Stimulated activated CD4-positive, alpha-beta T cell treated with anti-CD3 and anti-CD28 coated beads, Interleukin-4, amount 100 ng/mL, for 24 hours (primary cell): ENCODE measurements at regions not wholly inside any gene's neighbourhood (a gene's known extent, or its start where the extent isn't known, plus 50 kb on each side); places are given as distances from the start of the nearest gene placed in this dataset.

ENCODE experiments used
- DNase-seq: peaks from one replicate; pipeline ENCODE4 v3.0.0-alpha.2; 2020

GRCh38 chr13:27014406-27015359, 156.9 kb downstream of the USP12 start:
- no peak for DNase-seq

GRCh38 chr13:27012482-27013197, 159.0 kb downstream of the USP12 start:
- no peak for DNase-seq

DNA sequence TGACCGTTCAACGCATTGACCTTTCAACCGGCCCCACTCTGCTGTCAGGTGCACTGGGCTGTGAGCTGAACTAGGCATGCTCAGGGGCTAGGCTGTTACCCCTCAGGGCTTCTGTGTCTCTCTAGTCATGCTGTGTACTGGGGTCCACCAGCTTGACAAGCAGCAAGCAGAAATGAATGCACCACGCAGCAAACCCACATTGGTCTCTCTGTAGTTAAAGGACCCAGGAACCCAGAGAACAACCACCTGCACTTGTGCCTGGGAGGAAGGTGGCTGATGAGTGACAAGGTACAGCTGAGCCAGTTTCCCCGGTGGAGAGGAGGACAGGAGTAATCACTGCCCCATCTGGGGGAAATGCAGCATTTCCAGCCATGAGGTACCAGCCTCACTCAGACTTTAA, 159.9 kb downstream of the USP12 start:
- DNase-seq: no peak

- DNase-seq: no peak
These were observed 162.9 kb downstream of the USP12 start for GRCh38 chr13:27008733-27009132.

DNA sequence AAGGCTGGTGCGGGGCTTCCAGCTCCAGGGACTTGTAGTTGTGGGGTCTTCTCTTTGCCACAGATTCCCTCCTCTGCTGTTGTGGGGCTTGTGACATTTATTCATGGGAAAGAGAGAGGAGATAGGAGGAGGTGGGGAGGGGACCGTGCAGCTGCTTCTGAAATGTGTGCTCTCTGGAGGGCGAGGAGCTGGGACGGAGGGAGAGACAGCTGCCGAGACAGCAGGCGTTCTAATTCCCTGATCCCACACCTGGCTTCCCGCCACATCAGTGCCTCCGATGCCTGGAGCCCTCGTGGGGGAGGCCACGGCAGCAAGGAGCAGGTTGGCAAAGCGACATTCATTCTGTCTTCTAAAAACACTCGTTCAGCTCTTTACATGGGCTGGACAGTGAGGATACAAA, 164.4 kb downstream of the USP12 start:
- DNase-seq: no peak

DNA sequence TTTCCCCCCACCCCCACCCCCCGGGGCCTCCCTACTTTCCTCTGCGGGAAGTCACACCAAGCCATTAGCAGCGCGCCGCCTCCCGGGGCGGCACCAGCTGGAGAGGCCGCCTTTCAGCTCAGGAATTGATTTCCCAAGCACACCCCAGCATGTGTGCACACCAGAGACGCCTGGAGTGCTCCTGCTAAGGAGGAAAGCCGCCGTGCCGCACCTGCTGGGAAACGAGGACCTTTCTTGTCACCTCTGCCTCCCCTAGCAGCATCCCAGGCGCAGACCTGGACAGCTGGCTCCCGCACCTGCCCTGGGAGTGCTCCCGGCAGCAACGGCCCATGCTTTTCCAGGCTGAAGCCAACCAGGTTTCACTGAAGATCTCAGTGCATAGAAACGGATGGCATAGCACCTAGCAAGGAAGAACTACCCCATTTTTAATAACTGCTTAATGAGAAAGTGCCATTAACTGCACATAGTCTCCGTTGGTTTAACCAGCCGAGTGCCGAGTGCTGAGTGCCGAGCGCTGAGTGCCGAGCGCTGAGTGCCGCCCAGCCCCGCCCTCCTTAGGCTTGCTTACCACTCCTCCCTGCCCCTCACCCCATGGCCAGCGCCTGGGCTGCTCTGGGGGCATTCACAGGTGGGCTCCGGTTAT, 165.0 kb downstream of the USP12 start:
- no peak for DNase-seq

- no peak for DNase-seq
These were observed 165.6 kb downstream of the USP12 start for GRCh38 chr13:27005976-27006518.

- DNase-seq: no peak
These were observed 166.1 kb downstream of the USP12 start for GRCh38 chr13:27005556-27005955.

DNA sequence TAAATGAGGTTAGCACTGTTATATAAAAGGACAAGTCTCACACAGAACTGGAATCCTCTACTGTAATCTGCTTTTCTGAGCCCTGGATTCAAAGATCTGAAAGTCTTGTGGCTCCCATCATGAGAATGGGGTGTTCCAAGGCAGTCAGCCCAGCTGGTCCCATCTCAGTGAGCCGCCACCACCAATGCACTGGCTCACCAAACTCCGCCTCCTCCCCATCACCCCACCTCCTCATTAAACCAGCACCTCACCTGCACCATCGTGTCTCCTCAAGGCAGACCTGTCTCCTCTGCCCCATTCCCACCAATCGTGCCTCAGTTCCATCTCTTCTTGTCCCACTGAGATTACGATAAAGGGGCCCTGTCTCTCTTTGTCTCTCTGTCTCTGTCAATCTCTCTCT, 166.7 kb downstream of the USP12 start:
- no peak for DNase-seq

DNA sequence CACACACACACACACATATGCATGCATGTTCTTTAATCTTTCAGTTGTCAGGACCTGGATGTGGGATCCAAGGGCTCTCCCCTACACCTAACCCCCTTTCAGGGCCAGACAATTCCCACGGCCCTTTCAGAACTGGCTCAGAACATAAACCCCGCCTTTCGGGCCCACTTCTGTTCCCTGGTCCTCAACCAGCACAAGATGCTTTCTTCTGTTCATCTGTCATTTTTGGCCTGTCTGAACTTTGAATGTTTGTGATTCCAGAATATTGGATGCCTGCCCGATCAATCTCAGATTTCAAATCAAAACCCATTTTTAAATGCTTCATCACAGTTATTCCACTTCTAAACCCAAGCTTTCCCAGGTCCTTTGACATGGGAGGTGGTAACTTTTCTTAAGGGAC, 167.3 kb downstream of the USP12 start:
- no peak for DNase-seq

DNA sequence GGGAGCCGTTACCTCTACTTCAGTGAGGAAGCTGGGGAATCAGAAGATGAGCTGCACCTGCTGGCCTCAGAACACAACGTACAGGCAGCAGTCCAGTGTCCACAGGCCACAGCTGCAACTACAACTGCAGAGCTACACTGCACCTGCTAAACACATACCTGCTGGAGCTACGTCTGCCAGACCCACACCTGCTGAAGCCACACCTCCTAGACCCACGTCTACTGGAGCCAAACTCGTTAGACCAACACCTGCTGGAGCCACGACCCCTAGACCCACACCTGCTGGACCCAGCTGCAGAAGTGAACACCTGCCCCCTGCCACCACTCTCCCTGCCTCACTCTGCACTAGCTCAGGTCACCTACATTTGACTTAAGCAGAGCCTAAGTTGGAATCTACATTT, 169.9 kb downstream of the USP12 start:
- no peak for DNase-seq

- DNase-seq: no peak
These were observed 170.9 kb downstream of the USP12 start for GRCh38 chr13:27000686-27001085.

DNA sequence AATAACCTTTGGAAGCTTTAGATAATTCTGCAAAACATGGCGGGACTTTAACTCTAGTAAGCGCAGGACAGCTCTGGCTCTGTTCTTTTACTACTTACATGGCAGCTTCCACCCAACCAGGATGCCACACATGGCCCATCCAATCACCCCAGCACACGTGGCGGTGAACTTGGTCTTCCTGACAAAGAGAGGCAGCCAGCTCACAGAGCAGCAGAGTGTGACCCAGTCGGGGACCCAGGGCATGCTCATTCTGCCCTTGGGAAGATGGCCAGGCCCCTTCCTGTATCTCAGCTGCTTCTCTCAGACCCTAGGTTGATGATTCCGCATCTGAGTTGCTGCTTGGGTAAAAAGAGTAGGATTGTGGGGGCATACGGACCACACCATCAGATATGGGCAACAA, 172.1 kb downstream of the USP12 start:
- no peak for DNase-seq

- DNase-seq: no peak
These were observed 173.3 kb downstream of the USP12 start for GRCh38 chr13:26998292-26998691.

- no peak for DNase-seq
These were observed 174.5 kb downstream of the USP12 start for GRCh38 chr13:26996965-26997752.

GRCh38 chr13:26995159-26995558, 176.5 kb downstream of the USP12 start:
- no peak for DNase-seq

DNA sequence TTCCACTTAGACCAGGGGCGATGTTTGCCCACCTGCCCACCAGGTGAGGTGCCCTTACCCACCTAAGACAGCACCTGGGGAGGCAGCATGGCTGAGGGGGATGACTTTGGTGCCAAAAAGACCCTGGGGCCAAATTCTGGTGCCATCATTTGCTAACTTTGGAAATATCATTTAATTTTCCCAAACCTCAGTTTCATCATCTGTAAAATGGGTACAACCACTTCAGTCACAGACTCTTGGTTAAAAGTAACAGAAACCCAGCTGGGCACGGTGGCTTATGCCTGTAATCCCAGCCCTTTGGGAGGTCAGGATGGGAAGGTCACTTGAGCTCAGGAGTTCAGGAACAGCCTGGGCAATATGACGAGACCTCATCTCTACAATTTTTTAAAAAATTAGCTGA, 177.8 kb downstream of the USP12 start:
- no peak for DNase-seq

- no peak for DNase-seq
These were observed 178.5 kb downstream of the USP12 start for GRCh38 chr13:26992951-26993719.

- DNase-seq: no peak
These were observed 180.0 kb downstream of the USP12 start for GRCh38 chr13:26991508-26992181.

GRCh38 chr13:26989957-26990713, 181.5 kb downstream of the USP12 start:
- DNase-seq: no peak
